GM19043 (cell line): ENCODE measurements at regions not wholly inside any gene's neighbourhood (a gene's known extent, or its start where the extent isn't known, plus 50 kb on each side); places are given as distances from the start of the nearest gene placed in this dataset.
"Not testable (repeated sequence)": the region's sequence is repeated elsewhere in the genome, so short reads cannot be mapped to it uniquely, and the experiment has no call there.

ENCODE experiments used
- ATAC-seq: cut with Tn5 transposase; IDR thresholded peaks from one replicate; pipeline ENCODE4 v1.9.1; 2021; ENCODE audit warnings: low read depth; ENCODE audit not compliant: unreplicated experiment

- no peak for ATAC-seq
Measured at GRCh38 chr12:127473766-127474165, 793.2 kb upstream of the TMEM132C start.

- ATAC-seq, result no peak
Measured at GRCh38 chr12:127479256-127479655, 787.7 kb upstream of the TMEM132C start.

- no peak for ATAC-seq
Measured at GRCh38 chr12:127480775-127481314, 786.1 kb upstream of the TMEM132C start.

- ATAC-seq, result no peak
Measured at GRCh38 chr12:127482950-127483349, 784.0 kb upstream of the TMEM132C start.

- ATAC-seq, result no peak
Measured at GRCh38 chr12:127485528-127485927, 781.4 kb upstream of the TMEM132C start.

GRCh38 chr12:127487031-127487430 is 779.9 kb upstream of the TMEM132C start:
- no peak for ATAC-seq

- no peak for ATAC-seq
Measured at GRCh38 chr12:127489061-127489460, 777.9 kb upstream of the TMEM132C start.

GRCh38 chr12:127494961-127495915 is 771.7 kb upstream of the TMEM132C start:
- no peak for ATAC-seq

- no peak for ATAC-seq
Measured at GRCh38 chr12:127496255-127496654, 770.7 kb upstream of the TMEM132C start.

- no peak for ATAC-seq
Measured at GRCh38 chr12:127500512-127501035, 766.4 kb upstream of the TMEM132C start.

- no peak for ATAC-seq
Measured at GRCh38 chr12:127501916-127502315, 765.1 kb upstream of the TMEM132C start.

GRCh38 chr12:127503246-127503645 is 763.7 kb upstream of the TMEM132C start:
- no peak for ATAC-seq

- ATAC-seq, result not testable (repeated sequence)
Measured at GRCh38 chr12:127503996-127504395, 763.0 kb upstream of the TMEM132C start.

GRCh38 chr12:127504874-127505273 is 762.1 kb upstream of the TMEM132C start:
- no peak for ATAC-seq

- ATAC-seq, result no peak
Measured at GRCh38 chr12:127507341-127507740, 759.6 kb upstream of the TMEM132C start.

- no peak for ATAC-seq
Measured at GRCh38 chr12:127509066-127509778, 757.7 kb upstream of the TMEM132C start.

GRCh38 chr12:127515941-127516340 is 751.0 kb upstream of the TMEM132C start:
- ATAC-seq, result no peak

GRCh38 chr12:127516467-127516866 is 750.5 kb upstream of the TMEM132C start:
- ATAC-seq, result no peak

- ATAC-seq, result no peak
Measured at GRCh38 chr12:127519779-127520178, 747.2 kb upstream of the TMEM132C start.

- no peak for ATAC-seq
Measured at GRCh38 chr12:127526925-127527324, 740.0 kb upstream of the TMEM132C start.

GRCh38 chr12:127528551-127528950 is 738.4 kb upstream of the TMEM132C start:
- no peak for ATAC-seq
